ENCODE measurements at regions not wholly inside any gene's neighbourhood (a gene's known extent, or its start where the extent isn't known, plus 50 kb on each side); places are given as distances from the start of the nearest gene placed in this dataset.
"Not testable (repeated sequence)": the region's sequence is repeated elsewhere in the genome, so short reads cannot be mapped to it uniquely, and the experiment has no call there.

- DNase-seq (ENCODE audit: low spot score): no peak
Observed at GRCh38 chr13:107669391-107669993, 545.8 kb downstream of the LIG4 start.

GRCh38 chr13:107665926-107666458 lies 549.3 kb downstream of the LIG4 start:
- no peak for DNase-seq (ENCODE audit: low spot score)

DNA sequence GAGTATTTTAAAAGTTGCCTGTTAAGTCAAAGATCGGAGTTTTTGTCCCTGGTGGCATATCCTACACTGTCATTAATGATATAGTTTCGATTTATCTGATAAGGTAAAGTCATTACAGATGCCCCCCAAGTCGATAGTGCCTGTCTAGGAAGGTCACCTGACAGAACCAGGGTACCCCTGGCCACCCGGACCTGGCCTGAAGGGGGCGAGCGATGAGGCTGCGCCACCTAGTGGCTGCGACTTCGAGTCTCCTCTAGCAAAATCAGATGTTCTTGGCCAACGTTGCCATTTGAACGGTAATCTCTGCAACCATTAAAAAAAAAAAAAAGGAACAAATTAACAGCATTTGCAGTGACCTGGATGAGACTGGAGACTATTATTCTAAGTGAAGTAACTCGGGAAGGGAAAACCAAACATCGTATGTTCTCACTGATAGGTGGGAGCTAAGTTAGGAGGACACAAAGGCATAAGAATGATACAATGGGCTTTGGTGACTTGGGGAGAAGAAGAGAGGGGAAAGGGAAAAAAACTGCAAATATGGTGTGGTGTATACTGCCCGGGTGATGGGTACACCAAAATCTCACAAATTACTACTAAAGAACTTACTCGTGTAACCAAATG lies 565.1 kb downstream of the LIG4 start:
- DNase-seq (ENCODE audit: low spot score): no peak

GRCh38 chr13:107649079-107649478 lies 566.3 kb downstream of the LIG4 start:
- DNase-seq (ENCODE audit: low spot score): no peak

DNA sequence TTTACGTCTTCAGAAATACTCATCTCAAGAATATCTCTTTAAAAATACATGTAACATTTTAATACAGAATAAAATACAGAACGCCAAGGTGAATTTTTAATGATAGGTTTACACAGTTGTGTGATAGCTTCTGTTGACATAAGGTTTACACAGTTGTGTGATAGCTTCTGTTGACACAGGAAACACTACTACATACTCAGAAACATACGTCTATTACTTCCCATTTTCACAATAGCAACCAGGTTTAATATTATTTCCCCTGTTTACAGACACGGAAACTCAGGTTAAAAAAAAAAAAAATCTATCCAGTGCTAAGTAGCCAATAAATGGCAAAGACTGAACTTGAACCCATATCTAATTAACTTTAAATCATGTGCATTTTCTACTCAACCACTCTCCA lies 571.2 kb downstream of the LIG4 start:
- no peak for DNase-seq (ENCODE audit: low spot score)

DNA sequence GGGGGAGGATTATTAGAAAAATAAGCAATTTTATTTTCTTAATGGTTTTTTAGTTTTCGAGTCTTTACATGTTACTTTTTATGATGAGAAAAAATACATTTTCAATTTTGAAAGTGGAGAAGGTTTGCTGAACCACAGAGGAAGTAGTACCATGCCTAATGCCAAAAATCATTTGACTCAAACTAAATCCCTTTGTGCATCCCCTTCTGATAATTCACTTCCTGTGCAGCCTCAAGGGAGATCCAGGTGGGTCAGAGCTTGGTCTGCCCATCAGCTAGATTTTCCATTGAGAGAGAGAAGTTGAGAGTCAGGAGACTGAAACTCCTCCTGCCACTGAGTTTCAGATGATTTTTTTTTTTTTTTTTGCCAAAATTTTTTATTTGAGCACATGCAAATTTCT lies 571.7 kb downstream of the LIG4 start:
- no peak for DNase-seq (ENCODE audit: low spot score)

DNA sequence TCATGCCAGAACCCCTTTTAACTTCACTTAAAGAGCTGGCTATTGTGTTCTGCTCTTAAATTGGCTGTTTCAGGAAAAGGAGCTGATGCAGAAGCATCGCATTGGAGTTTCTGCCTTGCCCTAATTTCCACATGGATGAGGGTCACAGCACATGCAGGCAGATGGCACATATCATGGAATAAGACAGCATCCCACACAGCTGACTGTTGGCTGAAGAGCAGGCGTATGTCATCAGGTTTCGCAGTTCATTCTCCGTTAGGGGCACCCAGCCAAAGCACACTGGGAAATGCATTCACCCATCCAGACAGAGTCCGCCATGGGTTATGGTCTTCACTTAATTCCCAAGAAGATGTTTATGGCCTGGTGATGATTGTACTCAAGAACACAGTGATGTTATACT lies 572.5 kb downstream of the LIG4 start:
- DNase-seq (ENCODE audit: low spot score): no peak

DNA sequence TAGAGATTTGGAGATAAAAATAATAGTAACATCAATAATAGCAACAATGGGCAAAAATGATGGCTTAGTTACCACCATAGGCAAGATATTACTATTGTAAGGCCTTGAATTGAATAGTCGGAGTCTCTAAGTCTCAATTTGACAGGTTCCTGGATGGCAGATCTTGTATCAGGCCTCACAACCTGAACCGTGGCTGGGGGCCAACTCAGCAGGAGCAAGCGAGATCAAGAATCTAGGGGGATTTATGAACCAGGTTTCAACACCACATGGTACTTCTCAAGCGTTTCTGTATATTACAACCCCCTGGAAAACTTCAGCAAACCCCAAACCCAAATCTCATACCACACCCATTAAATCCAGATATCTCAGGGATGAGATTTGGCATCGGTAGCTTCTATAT lies 573.8 kb downstream of the LIG4 start:
- no peak for DNase-seq (ENCODE audit: low spot score)

- DNase-seq (ENCODE audit: low spot score): no peak
Observed at GRCh38 chr13:107625648-107626047, 589.7 kb downstream of the LIG4 start.

DNA sequence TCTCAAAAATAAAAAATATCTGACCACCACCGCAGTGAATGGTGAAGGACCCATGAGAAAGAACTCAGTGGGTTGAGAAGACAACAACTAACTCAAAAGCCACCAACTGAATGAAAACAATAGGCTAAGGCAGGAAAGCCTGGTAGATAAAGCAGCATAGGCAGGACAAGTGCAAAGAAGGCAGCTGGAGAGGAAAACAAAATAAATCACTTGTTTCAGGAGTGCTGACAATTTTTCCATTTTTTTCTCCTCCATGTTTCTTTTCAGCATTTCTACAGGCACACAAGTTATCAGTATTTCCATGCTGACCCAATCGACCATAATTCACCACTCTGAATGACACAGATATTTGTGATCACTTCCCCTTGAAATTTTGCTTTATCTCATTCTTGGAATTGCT lies 597.8 kb downstream of the LIG4 start:
- DNase-seq (ENCODE audit: low spot score): no peak

GRCh38 chr13:107612376-107612775 lies 603.0 kb downstream of the LIG4 start:
- no peak for DNase-seq (ENCODE audit: low spot score)

DNA sequence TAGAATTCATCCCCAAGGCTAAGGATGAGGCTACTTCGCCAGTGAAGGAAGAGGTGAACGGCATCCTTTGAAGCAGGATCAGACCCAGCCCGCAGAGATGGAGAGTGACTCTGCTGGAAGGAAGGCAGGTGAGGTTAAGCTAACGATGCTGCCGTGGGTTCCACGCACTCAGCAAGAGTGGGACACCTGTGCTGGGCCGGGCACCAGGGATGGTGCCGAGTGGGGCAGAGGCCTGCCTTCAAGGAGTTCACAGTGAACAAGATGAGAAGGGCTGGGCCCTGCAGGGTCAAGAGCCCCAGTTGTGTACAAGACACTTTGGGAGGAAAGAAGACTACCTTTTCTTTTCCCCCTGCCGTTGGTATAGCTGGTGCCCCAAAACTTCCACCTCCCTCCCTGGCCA lies 606.6 kb downstream of the LIG4 start:
- no peak for DNase-seq (ENCODE audit: low spot score)

DNA sequence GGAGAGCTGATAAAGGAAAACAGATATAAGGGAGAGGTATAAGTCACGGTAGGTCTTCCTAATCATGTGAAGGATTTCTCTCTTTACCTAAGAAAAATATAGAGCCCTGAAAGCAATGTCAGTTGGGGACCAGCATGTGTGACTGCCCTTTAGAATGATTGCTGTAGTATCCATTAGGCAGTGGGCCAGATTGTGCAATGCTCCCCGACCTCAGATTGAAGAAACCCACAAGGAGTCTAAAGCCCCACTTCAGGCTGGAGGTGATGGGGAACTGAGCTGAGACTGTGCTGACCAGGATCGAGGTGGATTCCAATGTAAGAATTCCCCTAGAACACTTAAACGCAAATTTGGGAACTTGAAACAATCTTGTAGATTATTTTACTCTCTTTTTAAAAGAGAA lies 614.4 kb downstream of the LIG4 start:
- DNase-seq (ENCODE audit: low spot score): no peak

DNA sequence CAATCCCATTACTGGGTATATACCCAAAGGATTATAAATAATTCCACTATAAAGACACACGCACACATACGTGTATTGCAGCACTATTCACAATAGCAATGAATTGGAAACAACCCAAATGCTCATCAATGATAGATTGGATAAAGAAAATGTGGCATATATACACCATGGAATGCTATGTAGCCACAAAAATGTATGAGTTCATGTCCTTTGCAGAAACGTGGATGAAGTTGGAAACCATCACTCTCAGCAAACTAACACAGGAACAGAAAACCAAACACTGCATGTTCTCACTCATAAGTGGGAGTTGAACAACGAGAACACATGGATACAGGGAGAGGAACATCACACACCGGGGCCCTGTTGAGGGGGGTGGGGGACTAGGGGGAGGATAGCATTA lies 619.0 kb downstream of the LIG4 start:
- not testable (repeated sequence) for DNase-seq (ENCODE audit: low spot score)

- DNase-seq (ENCODE audit: low spot score): no peak
Observed at GRCh38 chr13:107590556-107590955, 624.8 kb downstream of the LIG4 start.

GRCh38 chr13:107587681-107588080 lies 627.7 kb downstream of the LIG4 start:
- no peak for DNase-seq (ENCODE audit: low spot score)

- DNase-seq (ENCODE audit: low spot score): no peak
Observed at GRCh38 chr13:107586216-107586615, 629.1 kb downstream of the LIG4 start.

DNA sequence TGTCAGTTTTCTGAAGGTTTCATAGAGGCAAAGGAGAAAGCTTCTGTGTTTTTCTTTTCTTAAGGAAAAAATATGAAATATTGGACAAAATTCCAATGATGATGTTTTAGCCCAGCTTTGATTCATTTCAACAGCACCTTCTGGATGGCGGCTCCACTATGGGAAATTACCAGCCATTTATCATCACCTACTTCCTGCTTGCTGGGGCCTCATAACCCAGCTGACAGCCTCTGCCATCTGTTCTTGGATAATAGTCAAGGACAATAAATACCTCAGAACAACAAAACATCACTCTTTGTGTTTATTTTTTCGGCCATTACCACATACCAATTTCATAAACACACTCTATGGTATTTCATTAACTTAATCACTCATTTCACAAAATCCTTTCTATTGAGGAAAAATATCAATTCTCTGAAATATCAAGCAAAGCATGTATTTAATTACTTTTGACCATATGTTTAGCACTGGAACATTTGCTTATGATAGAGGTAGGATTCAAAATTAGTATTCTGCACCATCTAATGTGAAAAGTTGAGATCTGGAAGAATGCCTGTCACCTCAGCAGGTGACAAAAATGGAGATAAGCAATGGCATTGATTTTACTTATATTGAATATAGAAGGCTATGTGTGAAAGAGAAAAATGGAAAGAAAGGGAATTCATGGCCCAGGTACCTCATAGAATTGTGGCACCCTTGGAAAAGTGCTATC lies 629.7 kb downstream of the LIG4 start:
- DNase-seq (ENCODE audit: low spot score): no peak

DNA sequence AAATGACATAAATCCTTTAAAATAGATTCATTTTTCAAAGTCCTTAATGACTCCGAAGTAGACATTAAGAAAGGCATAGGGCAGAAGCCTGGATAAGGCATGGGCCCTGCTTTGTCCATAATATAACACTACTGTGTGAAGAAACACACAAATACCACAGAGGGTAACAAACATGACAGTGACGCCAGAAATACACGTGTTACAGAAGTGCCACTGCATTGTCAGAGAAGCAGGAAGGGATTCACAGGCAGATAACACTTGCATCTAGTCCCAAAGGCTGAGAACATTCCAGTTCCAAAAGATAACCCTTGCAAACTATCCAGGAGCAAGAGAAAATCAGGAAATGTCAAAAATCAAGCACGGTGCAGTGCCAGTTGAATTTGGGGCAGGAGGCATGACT lies 633.2 kb downstream of the LIG4 start:
- no peak for DNase-seq (ENCODE audit: low spot score)

DNA sequence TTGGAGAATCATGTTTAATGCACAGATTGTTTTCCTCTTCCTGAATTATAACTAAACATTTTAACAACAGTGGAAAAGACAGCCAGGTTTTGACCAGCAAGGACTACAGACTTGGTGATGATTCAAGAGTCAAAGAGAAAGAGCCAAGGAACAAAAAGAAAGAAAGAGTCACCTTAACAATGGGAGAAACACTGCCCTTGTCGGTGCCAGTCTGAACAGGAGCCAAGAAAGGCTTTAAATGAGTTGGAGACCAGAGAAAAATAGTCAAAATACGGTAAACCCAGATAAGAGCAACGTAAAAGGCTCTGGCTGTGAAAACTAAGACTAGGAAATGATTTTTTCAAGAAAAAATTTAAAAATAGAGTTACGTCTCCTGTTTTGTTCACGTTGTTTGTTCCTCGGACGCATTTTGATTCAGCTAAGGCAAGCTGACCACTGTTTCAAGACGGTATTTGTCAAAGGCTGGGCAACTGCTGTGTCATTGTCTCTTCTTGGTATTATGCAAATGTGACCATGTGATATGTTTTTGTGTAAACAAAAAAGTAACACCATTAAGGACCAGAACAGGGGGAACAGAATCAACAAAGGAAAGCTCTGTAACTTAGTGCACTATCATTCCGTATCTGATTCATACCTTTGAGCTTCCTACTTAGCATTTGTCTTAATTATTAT lies 634.5 kb downstream of the LIG4 start:
- DNase-seq (ENCODE audit: low spot score): no peak

- DNase-seq (ENCODE audit: low spot score): no peak
Observed at GRCh38 chr13:107576430-107576829, 638.9 kb downstream of the LIG4 start.

- DNase-seq (ENCODE audit: low spot score): no peak
Observed at GRCh38 chr13:107574517-107575210, 640.7 kb downstream of the LIG4 start.
